ENCODE measurements at regions not wholly inside any gene's neighbourhood (a gene's known extent, or its start where the extent isn't known, plus 50 kb on each side); places are given as distances from the start of the nearest gene placed in this dataset.

DNA sequence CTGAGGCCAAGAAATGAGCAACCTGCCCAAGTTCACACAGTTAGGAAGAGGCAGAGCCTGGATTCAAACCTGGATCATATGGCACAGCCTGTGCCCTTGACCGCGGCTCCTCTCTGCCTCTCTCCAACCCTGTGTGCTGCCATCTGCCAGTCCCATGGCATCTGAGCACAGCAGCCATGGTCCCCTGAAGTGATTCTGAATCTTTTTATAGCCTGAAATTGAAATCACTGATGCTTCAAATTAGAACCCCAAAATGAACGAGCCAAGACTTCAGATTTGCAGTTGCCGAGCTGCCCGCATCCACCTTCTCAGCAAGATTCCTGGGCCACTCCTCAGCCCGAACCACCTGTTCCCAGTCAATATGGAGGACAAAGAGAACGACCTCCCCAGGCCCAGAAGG lies 252.7 kb downstream of the CTTN start:
- in situ Hi-C loops (cut with HindIII; ENCODE audit: low pct_unique_long_range_greater_than_20kb, low sequenced_read_pairs) = no loop called here
- no peak for TF ChIP-seq JUND (IDR thresholded peaks at IDR 0.05; ENCODE audit: low read depth)
- DNase-seq (ENCODE audit: low read depth in 1 of 2, low spot score in 1 of 2) = no peak

DNA sequence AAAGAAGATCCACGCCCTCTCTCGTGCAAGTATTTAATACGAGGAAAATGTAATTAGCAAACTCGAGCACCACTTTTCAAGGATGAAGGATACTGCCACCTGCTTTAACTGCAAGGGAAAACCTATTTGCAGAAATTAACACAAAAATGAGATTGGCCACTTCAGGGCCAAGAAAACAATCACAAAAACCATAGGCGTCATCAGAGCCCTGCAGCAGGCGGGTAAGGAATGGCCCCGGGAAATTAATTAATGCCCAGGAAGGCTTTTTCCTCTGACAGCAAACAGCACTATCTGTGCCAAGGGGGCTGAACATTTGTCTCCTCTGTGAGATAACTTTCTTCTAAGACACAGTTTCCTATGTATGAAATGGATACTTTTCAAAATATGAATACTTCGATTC lies 255.7 kb downstream of the CTTN start:
- no peak for DNase-seq (ENCODE audit: low read depth in 1 of 2, low spot score in 1 of 2)
- TF ChIP-seq JUND (IDR thresholded peaks at IDR 0.05; ENCODE audit: low read depth) = no peak
- in situ Hi-C loops (cut with HindIII; ENCODE audit: low pct_unique_long_range_greater_than_20kb, low sequenced_read_pairs) = no loop called here

DNA sequence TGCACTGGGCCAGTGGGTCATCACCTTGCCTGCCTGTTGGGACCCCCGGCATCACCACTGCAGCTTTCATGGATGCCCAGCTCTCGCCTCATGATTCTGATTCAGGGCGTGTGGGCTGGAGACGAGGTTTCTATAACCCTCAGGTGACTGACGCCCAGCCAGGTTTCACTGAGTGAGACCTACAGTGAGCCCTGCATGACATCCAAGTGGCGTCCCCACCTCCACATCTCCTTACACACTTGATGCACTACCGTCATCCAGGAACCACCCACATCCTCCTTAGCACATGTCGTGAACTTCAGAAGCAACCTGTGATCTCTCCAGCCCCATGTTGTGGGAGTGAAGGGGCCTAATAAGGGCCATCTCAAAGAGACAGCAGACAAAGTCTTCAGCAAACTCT lies 257.5 kb downstream of the CTTN start:
- DNase-seq (ENCODE audit: low read depth in 1 of 2, low spot score in 1 of 2) = no peak
- in situ Hi-C loops (cut with HindIII; ENCODE audit: low pct_unique_long_range_greater_than_20kb, low sequenced_read_pairs) = no loop called here
- TF ChIP-seq JUND (IDR thresholded peaks at IDR 0.05; ENCODE audit: low read depth) = no peak

GRCh38 chr11:70656252-70656651 lies 257.9 kb downstream of the CTTN start:
- in situ Hi-C loops (cut with HindIII; ENCODE audit: low pct_unique_long_range_greater_than_20kb, low sequenced_read_pairs) = no loop called here
- no peak for TF ChIP-seq JUND (IDR thresholded peaks at IDR 0.05; ENCODE audit: low read depth)
- no peak for DNase-seq (ENCODE audit: low read depth in 1 of 2, low spot score in 1 of 2)

DNA sequence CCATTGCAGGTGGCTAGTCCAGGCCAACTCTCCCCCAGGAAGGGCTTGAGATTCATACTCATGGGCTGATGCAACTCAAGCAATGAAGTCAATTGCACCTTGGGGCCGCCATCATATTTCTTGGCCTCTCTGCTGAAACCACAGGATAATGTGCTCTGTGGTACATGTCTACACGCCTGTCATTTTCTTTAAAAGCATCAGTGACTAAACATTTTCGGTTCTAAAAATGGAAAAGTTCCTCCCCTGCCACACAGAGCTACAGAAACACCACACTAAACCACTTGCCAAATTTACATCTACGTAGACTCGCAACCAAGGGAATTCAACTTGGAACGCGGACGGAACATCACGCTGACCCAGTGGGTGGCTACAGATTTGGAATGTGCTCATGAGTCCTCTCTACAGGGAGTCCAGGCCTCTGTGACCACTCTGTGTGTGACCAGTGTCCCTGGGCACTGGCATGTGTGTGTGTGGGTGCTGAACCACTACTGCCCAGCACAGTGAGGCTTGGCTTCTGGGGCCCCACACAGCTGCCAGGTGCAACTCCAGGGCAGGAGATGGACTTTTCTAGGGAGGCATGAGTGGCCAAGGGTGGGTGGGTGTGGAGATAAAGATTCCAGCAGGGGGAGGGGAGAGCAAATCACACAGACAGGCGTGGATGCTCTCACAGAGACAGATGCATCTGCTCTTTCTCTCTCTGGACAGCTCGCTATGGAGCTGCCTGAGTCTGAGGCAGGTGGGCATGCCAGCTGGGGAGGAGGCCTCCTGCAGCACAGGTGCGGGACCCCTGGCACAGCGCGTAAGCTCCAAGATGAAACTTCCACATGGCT lies 261.9 kb downstream of the CTTN start:
- no peak for TF ChIP-seq JUND (IDR thresholded peaks at IDR 0.05; ENCODE audit: low read depth)
- in situ Hi-C loops (cut with HindIII; ENCODE audit: low pct_unique_long_range_greater_than_20kb, low sequenced_read_pairs) = no loop called here
- no peak for DNase-seq (ENCODE audit: low read depth in 1 of 2, low spot score in 1 of 2)

DNA sequence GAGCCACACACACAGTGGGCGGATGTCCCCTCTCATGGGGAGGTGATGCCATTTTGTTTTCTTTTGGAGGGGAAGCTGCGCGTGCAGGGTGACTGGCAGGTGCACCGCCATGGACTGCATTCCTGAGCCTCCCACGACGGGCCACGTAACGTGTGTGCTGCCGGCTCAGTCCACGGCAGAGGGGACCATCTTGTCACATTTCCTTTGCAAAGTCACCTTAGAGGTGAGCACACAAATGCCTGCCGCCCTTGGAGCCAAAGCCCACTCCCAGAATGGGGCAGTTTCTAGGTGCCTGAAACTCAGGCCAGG lies 262.5 kb downstream of the CTTN start:
- no peak for DNase-seq (ENCODE audit: low read depth in 1 of 2, low spot score in 1 of 2)
- no peak for TF ChIP-seq JUND (IDR thresholded peaks at IDR 0.05; ENCODE audit: low read depth)
- in situ Hi-C loops (cut with HindIII; ENCODE audit: low pct_unique_long_range_greater_than_20kb, low sequenced_read_pairs) = no loop called here

GRCh38 chr11:70661761-70662501 lies 263.6 kb downstream of the CTTN start:
- no peak for TF ChIP-seq JUND (IDR thresholded peaks at IDR 0.05; ENCODE audit: low read depth)
- in situ Hi-C loops (cut with HindIII; ENCODE audit: low pct_unique_long_range_greater_than_20kb, low sequenced_read_pairs) = no loop called here
- DNase-seq (ENCODE audit: low read depth in 1 of 2, low spot score in 1 of 2) = no peak

GRCh38 chr11:70662691-70663098 lies 264.4 kb downstream of the CTTN start:
- DNase-seq (ENCODE audit: low read depth in 1 of 2, low spot score in 1 of 2) = no peak

DNA sequence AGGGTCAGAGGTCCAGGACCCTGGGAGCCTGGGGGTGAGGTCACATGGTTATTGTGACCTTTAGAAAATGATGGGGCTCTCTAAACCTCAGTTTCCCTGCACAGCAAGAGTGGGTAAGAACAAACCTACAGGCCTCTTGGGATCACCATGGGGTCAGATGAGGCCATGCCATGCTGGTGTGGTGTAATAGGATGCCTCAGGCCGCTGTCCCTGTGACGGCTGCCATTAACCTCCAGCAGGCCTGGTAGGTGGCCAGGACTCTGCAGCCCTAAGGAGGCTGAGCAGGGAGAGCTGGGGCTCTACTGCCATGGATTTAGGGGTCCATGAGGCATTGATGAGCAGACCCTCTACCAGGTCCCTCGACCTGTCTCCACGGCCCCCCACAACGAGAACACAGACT lies 265.5 kb downstream of the CTTN start:
- TF ChIP-seq JUND (IDR thresholded peaks at IDR 0.05; ENCODE audit: low read depth) = no peak
- in situ Hi-C loops (cut with HindIII; ENCODE audit: low pct_unique_long_range_greater_than_20kb, low sequenced_read_pairs) = no loop called here
- DNase-seq (ENCODE audit: low read depth in 1 of 2, low spot score in 1 of 2) = peak in 1 of 2 experiments; percentile 29

More at GRCh38 chr11:70662691-70663098, 264.4 kb downstream of the CTTN start:
- in situ Hi-C loops (cut with HindIII; ENCODE audit: low pct_unique_long_range_greater_than_20kb, low sequenced_read_pairs) = no loop called here
- no peak for TF ChIP-seq JUND (IDR thresholded peaks at IDR 0.05; ENCODE audit: low read depth)

- in situ Hi-C loops (cut with HindIII; ENCODE audit: low pct_unique_long_range_greater_than_20kb, low sequenced_read_pairs) = no loop called here
- DNase-seq (ENCODE audit: low read depth in 1 of 2, low spot score in 1 of 2) = no peak
- TF ChIP-seq JUND (IDR thresholded peaks at IDR 0.05; ENCODE audit: low read depth) = no peak
Observed at GRCh38 chr11:70666311-70666710, 268.0 kb downstream of the CTTN start.

DNA sequence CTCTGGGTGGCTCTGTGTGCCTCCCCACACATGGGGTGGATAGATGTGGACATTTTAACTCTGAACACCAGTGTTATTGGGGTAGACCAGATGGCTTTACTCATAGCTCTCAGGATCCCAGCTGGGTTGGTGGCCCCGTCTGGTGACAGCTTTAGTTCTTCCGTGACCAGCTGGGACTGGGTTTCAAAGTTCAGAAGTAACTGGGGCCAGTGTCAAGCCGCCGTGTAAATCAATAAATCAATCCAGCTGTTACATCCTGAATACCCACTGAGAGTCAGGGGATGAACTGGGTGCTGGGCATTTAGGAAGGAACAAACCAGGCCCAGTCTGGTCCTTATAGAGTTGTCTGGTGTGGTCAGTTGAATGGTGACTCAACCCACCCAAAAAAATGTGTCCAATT lies 269.4 kb downstream of the CTTN start:
- no peak for TF ChIP-seq JUND (IDR thresholded peaks at IDR 0.05; ENCODE audit: low read depth)
- in situ Hi-C loops (cut with HindIII; ENCODE audit: low pct_unique_long_range_greater_than_20kb, low sequenced_read_pairs) = no loop called here
- no peak for DNase-seq (ENCODE audit: low read depth in 1 of 2, low spot score in 1 of 2)

- TF ChIP-seq JUND (IDR thresholded peaks at IDR 0.05; ENCODE audit: low read depth) = no peak
- in situ Hi-C loops (cut with HindIII; ENCODE audit: low pct_unique_long_range_greater_than_20kb, low sequenced_read_pairs) = no loop called here
- DNase-seq (ENCODE audit: low read depth in 1 of 2, low spot score in 1 of 2) = no peak
Observed at GRCh38 chr11:70668204-70669202, 270.2 kb downstream of the CTTN start.
